ENCODE measurements at regions not wholly inside any gene's neighbourhood (a gene's known extent, or its start where the extent isn't known, plus 50 kb on each side); places are given as distances from the start of the nearest gene placed in this dataset.
"Not testable (repeated sequence)": the region's sequence is repeated elsewhere in the genome, so short reads cannot be mapped to it uniquely, and the experiment has no call there.

- no peak for DNase-seq (ENCODE audit: low read depth in 3 of 3, low spot score in 2 of 3)
Observed at GRCh38 chr18:76307293-76307690, 187.8 kb downstream of the ZNF516 start.

- DNase-seq (ENCODE audit: low read depth in 3 of 3, low spot score in 2 of 3), result no peak
Observed at GRCh38 chr18:76306685-76307292, 188.3 kb downstream of the ZNF516 start.

GRCh38 chr18:76285866-76286265, 209.2 kb downstream of the ZNF516 start:
- DNase-seq (ENCODE audit: low read depth in 3 of 3, low spot score in 2 of 3), result no peak

GRCh38 chr18:76281565-76281964, 213.5 kb downstream of the ZNF516 start:
- DNase-seq (ENCODE audit: low read depth in 3 of 3, low spot score in 2 of 3), result no peak

- DNase-seq (ENCODE audit: low read depth in 3 of 3, low spot score in 2 of 3), result no peak
Observed at GRCh38 chr18:76277801-76278200, 217.2 kb downstream of the ZNF516 start.

- no peak for DNase-seq (ENCODE audit: low read depth in 3 of 3, low spot score in 2 of 3)
Observed at GRCh38 chr18:76275727-76276313, 219.2 kb downstream of the ZNF516 start.

- peak in 1 of 3 donors; percentile 51 for DNase-seq (ENCODE audit: low read depth in 3 of 3, low spot score in 2 of 3)
Observed at GRCh38 chr18:76274468-76275289, 220.4 kb downstream of the ZNF516 start.

- DNase-seq (ENCODE audit: low read depth in 3 of 3, low spot score in 2 of 3), result no peak
Observed at GRCh38 chr18:76273956-76274355, 221.1 kb downstream of the ZNF516 start.

- DNase-seq (ENCODE audit: low read depth in 3 of 3, low spot score in 2 of 3), result no peak
Observed at GRCh38 chr18:76273036-76273545, 222.0 kb downstream of the ZNF516 start.

- not testable (repeated sequence) for DNase-seq (ENCODE audit: low read depth in 3 of 3, low spot score in 2 of 3)
Observed at GRCh38 chr18:76267423-76267822, 227.6 kb downstream of the ZNF516 start.

GRCh38 chr18:76266236-76266991, 228.6 kb downstream of the ZNF516 start:
- no peak for DNase-seq (ENCODE audit: low read depth in 3 of 3, low spot score in 2 of 3)

- DNase-seq (ENCODE audit: low read depth in 3 of 3, low spot score in 2 of 3), result no peak
Observed at GRCh38 chr18:76265497-76266235, 229.4 kb downstream of the ZNF516 start.

- no peak for DNase-seq (ENCODE audit: low read depth in 3 of 3, low spot score in 2 of 3)
Observed at GRCh38 chr18:76264876-76265250, 230.2 kb downstream of the ZNF516 start.

GRCh38 chr18:76264198-76264875, 230.7 kb downstream of the ZNF516 start:
- no peak for DNase-seq (ENCODE audit: low read depth in 3 of 3, low spot score in 2 of 3)

GRCh38 chr18:76263046-76264005, 231.7 kb downstream of the ZNF516 start:
- no peak for DNase-seq (ENCODE audit: low read depth in 3 of 3, low spot score in 2 of 3)

- DNase-seq (ENCODE audit: low read depth in 3 of 3, low spot score in 2 of 3), result no peak
Observed at GRCh38 chr18:76260941-76261472, 234.0 kb downstream of the ZNF516 start.

- no peak for DNase-seq (ENCODE audit: low read depth in 3 of 3, low spot score in 2 of 3)
Observed at GRCh38 chr18:76259711-76260110, 235.3 kb downstream of the ZNF516 start.

GRCh38 chr18:76259096-76259495, 235.9 kb downstream of the ZNF516 start:
- no peak for DNase-seq (ENCODE audit: low read depth in 3 of 3, low spot score in 2 of 3)
